MM.1S (cell line): ENCODE measurements at regions not wholly inside any gene's neighbourhood (a gene's known extent, or its start where the extent isn't known, plus 50 kb on each side); places are given as distances from the start of the nearest gene placed in this dataset.
"Not testable (repeated sequence)": the region's sequence is repeated elsewhere in the genome, so short reads cannot be mapped to it uniquely, and the experiment has no call there.

Source experiments
- DNase-seq: peaks from one replicate; pipeline ENCODE4 v3.0.0-alpha.2; 2015
- H2AFZ ChIP-seq: fragments of 300-600 bp; sonication (generic); 2 replicates; pipeline ENCODE4 v1.6.0; 2016; ENCODE audit warnings: antibody characterized with exemption, low read length
- H3F3A ChIP-seq: fragments of 300-600 bp; sonication (generic); 2 replicates; pipeline ENCODE4 v1.6.1; 2016; ENCODE audit warnings: mild to moderate bottlenecking, antibody characterized with exemption, low read length, moderate library complexity, mixed read lengths; ENCODE audit not compliant: insufficient read depth
- H3K27ac ChIP-seq: fragments of 300-600 bp; sonication (generic); 2 replicates; pipeline ENCODE4 v1.5.1; 2016; ENCODE audit warnings: mild to moderate bottlenecking, low read length
- H3K27me3 ChIP-seq: fragments of 300-600 bp; sonication (generic); replicated peaks from 2 replicates; pipeline ENCODE4 v1.6.0; 2016; ENCODE audit warnings: low read length; ENCODE audit not compliant: insufficient read depth
- H3K36me3 ChIP-seq: fragments of 300-600 bp; sonication (generic); replicated peaks from 2 replicates; pipeline ENCODE4 v1.6.1; 2016; ENCODE audit warnings: mild to moderate bottlenecking, low read length, mixed read lengths; ENCODE audit not compliant: insufficient read depth
- H3K4me1 ChIP-seq: fragments of 300-600 bp; sonication (generic); 2 replicates; pipeline ENCODE4 v1.6.1; 2016; ENCODE audit warnings: low read length, mixed read lengths
- H3K4me2 ChIP-seq: fragments of 300-600 bp; sonication (generic); 2 replicates; pipeline ENCODE4 v1.6.0; 2016; ENCODE audit warnings: low read depth, low read length
- H3K4me3 ChIP-seq: fragments of 300-600 bp; sonication (generic); 2 replicates; pipeline ENCODE4 v1.5.1; 2016; ENCODE audit warnings: low read length, mixed read lengths
- H3K79me2 ChIP-seq: fragments of 300-600 bp; sonication (generic); 2 replicates; pipeline ENCODE4 v1.6.1; 2016; ENCODE audit warnings: mixed run types, low read length, mixed read lengths
- H3K9ac ChIP-seq: fragments of 300-600 bp; sonication (generic); 2 replicates; pipeline ENCODE4 v1.6.1; 2016; ENCODE audit warnings: low read length, mixed read lengths
- H3K9me2 ChIP-seq: fragments of 300-600 bp; sonication (generic); replicated peaks from 2 replicates; pipeline ENCODE4 v1.6.1; 2016; ENCODE audit warnings: mild to moderate bottlenecking, low read length, mixed read lengths; ENCODE audit not compliant: insufficient read depth
- H3K9me3 ChIP-seq: fragments of 300-600 bp; sonication (generic); replicated peaks from 2 replicates; pipeline ENCODE4 v1.6.1; 2016; ENCODE audit warnings: mild to moderate bottlenecking, low read length, mixed read lengths; ENCODE audit not compliant: insufficient read depth
- H4K20me1 ChIP-seq: fragments of 300-600 bp; sonication (generic); 2 replicates; pipeline ENCODE4 v1.6.1; 2016; ENCODE audit warnings: mild to moderate bottlenecking, low read length, moderate library complexity, mixed read lengths; ENCODE audit not compliant: insufficient read depth
- CTCF ChIP-seq: fragments of 300-600 bp; sonication (generic); IDR thresholded peaks from 2 replicates; pipeline ENCODE4 v1.5.1; 2016; ENCODE audit warnings: antibody characterized with exemption, low read length, mixed read lengths
- EZH2 ChIP-seq: fragments of 300-600 bp; sonication (generic); optimal IDR thresholded peaks from 2 replicates; pipeline ENCODE3; 2017; ENCODE audit warnings: low read depth, mild to moderate bottlenecking, antibody characterized with exemption, low read length, mixed read lengths
- EZH2phosphoT487 ChIP-seq: fragments of 300-600 bp; sonication (generic); IDR thresholded peaks from 2 replicates; pipeline ENCODE4 v1.6.1; 2018; ENCODE audit warnings: antibody characterized with exemption, low read length

DNA sequence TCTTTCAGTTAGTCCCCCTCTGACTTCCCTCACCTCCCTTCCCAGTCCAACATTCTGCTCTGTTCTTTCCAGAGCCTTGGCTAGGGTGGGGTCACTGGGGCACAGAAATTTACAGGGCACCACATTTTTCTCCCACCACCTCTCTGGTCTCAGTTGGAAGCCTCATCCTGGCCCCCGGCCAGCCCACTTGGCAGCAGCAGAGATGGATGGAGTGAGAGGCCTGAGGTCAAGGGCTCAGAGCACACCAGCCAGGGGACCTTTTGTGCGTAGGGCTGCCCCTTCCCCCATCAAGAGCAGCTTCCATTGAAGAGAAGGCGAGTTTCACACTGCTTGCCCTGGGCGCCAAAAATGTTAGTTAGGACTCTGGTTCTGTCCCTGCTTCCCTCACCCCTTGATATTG lies 230.9 kb downstream of the SOX3 start:
- H3K9me3 ChIP-seq, result no peaks in the 10 kb centered on the region
- no peak for TF ChIP-seq EZH2
- no peak for TF ChIP-seq EZH2phosphoT487
- TF ChIP-seq CTCF, result no peak
- no peaks in the 10 kb centered on the region for H3K9me2 ChIP-seq
- no peak overlapping the region for H2AFZ ChIP-seq
- no peak overlapping the region for H3K4me3 ChIP-seq
- H3K27ac ChIP-seq, result no peak overlapping the region
- H3K36me3 ChIP-seq, result no peaks in the 10 kb centered on the region
- no peaks in the 10 kb centered on the region for H3K79me2 ChIP-seq
- no peaks in the 10 kb centered on the region for H4K20me1 ChIP-seq
- H3K9ac ChIP-seq, result no peak overlapping the region
- no peak overlapping the region for H3K4me2 ChIP-seq
- DNase-seq, result no peak
- H3K4me1 ChIP-seq, result no peaks in the 10 kb centered on the region
- no peaks in the 10 kb centered on the region for H3F3A ChIP-seq
- no peaks in the 10 kb centered on the region for H3K27me3 ChIP-seq

DNA sequence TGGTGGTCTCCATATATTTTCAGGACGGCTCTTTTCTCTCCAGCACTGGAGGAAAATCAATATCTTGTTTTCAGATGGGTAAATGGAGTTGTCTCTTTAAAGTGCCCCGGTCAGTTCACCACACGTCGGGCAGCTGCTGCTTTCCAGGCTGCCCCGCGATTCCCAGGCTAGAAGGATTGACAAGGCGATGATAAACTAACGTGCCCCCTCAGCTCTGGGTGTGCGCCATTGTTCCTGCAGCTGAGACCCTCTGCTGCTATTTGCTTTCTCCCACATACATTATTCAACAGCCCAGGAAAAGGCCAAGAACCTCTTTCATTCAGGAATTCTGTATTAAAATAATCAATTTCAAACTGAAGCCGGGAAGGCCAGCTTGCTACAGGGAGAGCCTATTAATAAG lies 254.5 kb downstream of the SOX3 start:
- no peaks in the 10 kb centered on the region for H3K9me2 ChIP-seq
- no peaks in the 10 kb centered on the region for H3K4me1 ChIP-seq
- no peak for DNase-seq
- H3K9ac ChIP-seq, result no peak overlapping the region
- no peaks in the 10 kb centered on the region for H3K27me3 ChIP-seq
- no peaks in the 10 kb centered on the region for H3K9me3 ChIP-seq
- H3F3A ChIP-seq, result no peaks in the 10 kb centered on the region
- no peak overlapping the region for H3K4me2 ChIP-seq
- no peaks in the 10 kb centered on the region for H4K20me1 ChIP-seq
- H3K27ac ChIP-seq, result no peak overlapping the region
- no peak overlapping the region for H3K4me3 ChIP-seq
- H3K79me2 ChIP-seq, result no peaks in the 10 kb centered on the region
- no peaks in the 10 kb centered on the region for H3K36me3 ChIP-seq
- no peak overlapping the region for H2AFZ ChIP-seq
- TF ChIP-seq EZH2phosphoT487 (no peak), CTCF (no peak), EZH2 (no peak)

DNA sequence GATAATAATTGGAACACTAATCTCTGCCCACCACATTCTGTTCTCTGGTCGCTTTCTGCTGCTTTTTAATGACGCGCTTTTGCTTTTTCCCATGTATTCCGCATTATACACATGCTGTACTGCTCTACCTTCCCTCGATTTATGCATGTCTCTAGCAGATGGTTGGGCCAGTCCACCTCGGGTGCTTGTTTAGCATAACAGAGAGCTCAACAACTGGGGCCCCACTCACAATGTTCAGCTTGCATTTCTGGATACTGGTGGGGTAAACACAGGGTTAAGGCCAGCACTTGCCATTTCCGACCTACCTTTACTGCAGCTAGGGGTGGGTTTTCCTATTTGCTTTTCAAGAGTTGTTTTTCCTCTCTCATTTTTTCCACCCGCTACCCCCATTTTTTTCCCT lies 255.8 kb downstream of the SOX3 start:
- no peak for TF ChIP-seq EZH2phosphoT487
- TF ChIP-seq EZH2, result no peak
- TF ChIP-seq CTCF, result no peak
- no peaks in the 10 kb centered on the region for H3K36me3 ChIP-seq
- no peaks in the 10 kb centered on the region for H3F3A ChIP-seq
- H2AFZ ChIP-seq, result no peak overlapping the region
- H3K79me2 ChIP-seq, result no peaks in the 10 kb centered on the region
- no peak overlapping the region for H3K9ac ChIP-seq
- no peaks in the 10 kb centered on the region for H3K9me3 ChIP-seq
- no peak overlapping the region for H3K4me3 ChIP-seq
- no peak overlapping the region for H3K4me2 ChIP-seq
- H3K4me1 ChIP-seq, result no peaks in the 10 kb centered on the region
- H3K27me3 ChIP-seq, result no peaks in the 10 kb centered on the region
- H3K9me2 ChIP-seq, result no peaks in the 10 kb centered on the region
- DNase-seq, result no peak
- no peak overlapping the region for H3K27ac ChIP-seq
- no peaks in the 10 kb centered on the region for H4K20me1 ChIP-seq

- H4K20me1 ChIP-seq, result no peaks in the 10 kb centered on the region
- H3K4me1 ChIP-seq, result no peaks in the 10 kb centered on the region
- H3K36me3 ChIP-seq, result no peaks in the 10 kb centered on the region
- H3K79me2 ChIP-seq, result no peaks in the 10 kb centered on the region
- no peaks in the 10 kb centered on the region for H3K9me2 ChIP-seq
- H3K9me3 ChIP-seq, result no peaks in the 10 kb centered on the region
- no peak overlapping the region for H3K27ac ChIP-seq
- TF ChIP-seq CTCF (no peak), EZH2phosphoT487 (no peak), EZH2 (no peak)
- H3K9ac ChIP-seq, result no peak overlapping the region
- H3F3A ChIP-seq, result no peaks in the 10 kb centered on the region
- no peak for DNase-seq
- no peaks in the 10 kb centered on the region for H3K27me3 ChIP-seq
- no peak overlapping the region for H2AFZ ChIP-seq
- no peak overlapping the region for H3K4me3 ChIP-seq
- H3K4me2 ChIP-seq, result no peak overlapping the region
Measured at GRCh38 chrX:140229191-140229590, 263.9 kb upstream of the CXorf66 start.

- H3K9me3 ChIP-seq, H3K79me2 ChIP-seq, H3K4me3 ChIP-seq, H3K4me1 ChIP-seq, H3K36me3 ChIP-seq, H3K4me2 ChIP-seq, H2AFZ ChIP-seq, H3K9ac ChIP-seq, H3K27me3 ChIP-seq, H3F3A ChIP-seq, H3K27ac ChIP-seq, DNase-seq, H3K9me2 ChIP-seq, H4K20me1 ChIP-seq: not testable (repeated sequence)
Measured at GRCh38 chrX:140226037-140226436, 260.7 kb upstream of the CXorf66 start.
